Kidney (tissue), 13 donors: ENCODE measurements at regions not wholly inside any gene's neighbourhood (a gene's known extent, or its start where the extent isn't known, plus 50 kb on each side); places are given as distances from the start of the nearest gene placed in this dataset.

Source experiments
- DNase-seq, 5 donors: peaks; one replicate each; pipeline ENCODE4 v3.0.0-alpha.2; 2013 to 2020
- FAIRE-seq: peaks from 2 replicates; lab custom pipeline; 2012; peaks lifted over from hg19 to GRCh38; lab: Jason Lieb, UNC
- H3K27ac ChIP-seq, 2 donors: one replicate each; pipeline ENCODE4 v1.7.0; 2013; ENCODE audit warnings: low read depth in 2 of 2, low read length in 2 of 2, inconsistent platforms in 1 of 2
- H3K27me3 ChIP-seq: one replicate; pipeline ENCODE4 v1.7.1; 2013; ENCODE audit warnings: low read length, inconsistent platforms; ENCODE audit not compliant: control insufficient read depth, insufficient read depth
- H3K36me3 ChIP-seq, 3 donors: one replicate each; pipeline versions ENCODE4 v1.7.0 to v1.7.1; 2013; ENCODE audit warnings: low read length in 3 of 3, control low read depth in 1 of 3, inconsistent platforms in 1 of 3; ENCODE audit not compliant: insufficient read depth in 3 of 3, control insufficient read depth in 2 of 3
- H3K4me1 ChIP-seq, 3 donors: one replicate each; pipeline versions ENCODE4 v1.7.0 to v1.7.1; 2013; ENCODE audit warnings: low read length in 3 of 3, inconsistent platforms in 1 of 3, low read depth in 1 of 3; ENCODE audit not compliant: control insufficient read depth in 2 of 3, insufficient read depth in 2 of 3
- H3K4me3 ChIP-seq, 3 donors: one replicate each; pipeline versions ENCODE4 v1.7.0 to v1.8.1; 2013; ENCODE audit warnings: low read length in 3 of 3, control low read depth in 1 of 3, inconsistent platforms in 1 of 3
- H3K9ac ChIP-seq, 3 donors: one replicate each; pipeline versions ENCODE4 v1.7.0 to v1.7.1; 2013; ENCODE audit warnings: low read length in 3 of 3, control low read depth in 1 of 3, inconsistent platforms in 1 of 3
- H3K9me3 ChIP-seq, 3 donors: one replicate each; pipeline versions ENCODE4 v1.7.0 to v1.7.1; 2013; ENCODE audit warnings: low read length in 3 of 3, control low read depth in 1 of 3, inconsistent platforms in 1 of 3; ENCODE audit not compliant: control insufficient read depth in 2 of 3, insufficient read depth in 1 of 3
- intact Hi-C: fragments of 100-400 bp; cut with DNase I; formaldehyde crosslinking; loops from one replicate; pipeline ENCODE4 v1.11.1; 2022
- TF ChIP-seq, protein P1 (sequence below): IDR thresholded peaks from 3 replicates; pipeline ENCODE4 v1.5.1; 2012; ENCODE audit warnings: mild to moderate bottlenecking, moderate library complexity, borderline replicate concordance; ENCODE audit not compliant: insufficient read depth; ENCODE audit errors: extremely low read depth
- donor health status: control.
- donor health status: control.
- donor health status: control.
- donor health status: control.
- donor health status: control.
- donor health status: DM: yes; HTN: yes; CAD: no.
- donor health status: Normal renal cell carcinoma (clear cell type).

DNA sequence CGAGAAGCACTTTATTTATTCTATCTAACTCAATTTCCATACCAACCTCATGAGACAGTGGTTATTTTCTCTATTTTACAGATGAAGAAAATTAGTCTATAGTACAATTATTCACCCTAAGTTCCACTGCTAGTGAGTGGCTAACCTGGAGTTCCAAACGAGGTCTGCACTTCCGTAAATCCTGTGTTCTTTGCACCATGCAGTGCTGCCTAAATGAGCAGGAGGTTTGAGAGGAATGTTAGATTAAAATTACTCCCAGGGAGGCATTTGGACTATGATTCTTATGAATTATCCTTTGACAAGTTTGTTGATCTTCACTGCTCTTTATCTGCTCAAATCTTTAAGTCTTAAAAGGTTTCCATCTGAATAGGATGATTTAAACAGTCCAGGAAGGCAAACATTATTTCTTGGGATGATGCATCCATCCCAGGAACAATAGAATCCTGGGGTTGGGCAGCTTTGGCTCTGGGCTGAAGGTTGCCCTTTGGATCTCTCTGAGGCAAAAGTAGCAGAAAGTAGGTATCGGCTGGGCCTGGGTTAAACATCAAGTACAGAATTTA lies 400.8 kb downstream of the REEP3 start:
- FAIRE-seq (no peak), DNase-seq (no peak)
- TF ChIP-seq, protein P1, sequence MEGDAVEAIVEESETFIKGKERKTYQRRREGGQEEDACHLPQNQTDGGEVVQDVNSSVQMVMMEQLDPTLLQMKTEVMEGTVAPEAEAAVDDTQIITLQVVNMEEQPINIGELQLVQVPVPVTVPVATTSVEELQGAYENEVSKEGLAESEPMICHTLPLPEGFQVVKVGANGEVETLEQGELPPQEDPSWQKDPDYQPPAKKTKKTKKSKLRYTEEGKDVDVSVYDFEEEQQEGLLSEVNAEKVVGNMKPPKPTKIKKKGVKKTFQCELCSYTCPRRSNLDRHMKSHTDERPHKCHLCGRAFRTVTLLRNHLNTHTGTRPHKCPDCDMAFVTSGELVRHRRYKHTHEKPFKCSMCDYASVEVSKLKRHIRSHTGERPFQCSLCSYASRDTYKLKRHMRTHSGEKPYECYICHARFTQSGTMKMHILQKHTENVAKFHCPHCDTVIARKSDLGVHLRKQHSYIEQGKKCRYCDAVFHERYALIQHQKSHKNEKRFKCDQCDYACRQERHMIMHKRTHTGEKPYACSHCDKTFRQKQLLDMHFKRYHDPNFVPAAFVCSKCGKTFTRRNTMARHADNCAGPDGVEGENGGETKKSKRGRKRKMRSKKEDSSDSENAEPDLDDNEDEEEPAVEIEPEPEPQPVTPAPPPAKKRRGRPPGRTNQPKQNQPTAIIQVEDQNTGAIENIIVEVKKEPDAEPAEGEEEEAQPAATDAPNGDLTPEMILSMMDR = no peak
- H3K36me3 ChIP-seq = no peaks in the 10 kb centered on the region
- H3K4me1 ChIP-seq = no peaks in the 10 kb centered on the region
- no peak overlapping the region for H3K27ac ChIP-seq
- no peak overlapping the region for H3K9ac ChIP-seq
- H3K27me3 ChIP-seq = no peaks in the 10 kb centered on the region
- intact Hi-C loops = no loop called here
- no peaks in the 10 kb centered on the region for H3K9me3 ChIP-seq
- no peak overlapping the region for H3K4me3 ChIP-seq

DNA sequence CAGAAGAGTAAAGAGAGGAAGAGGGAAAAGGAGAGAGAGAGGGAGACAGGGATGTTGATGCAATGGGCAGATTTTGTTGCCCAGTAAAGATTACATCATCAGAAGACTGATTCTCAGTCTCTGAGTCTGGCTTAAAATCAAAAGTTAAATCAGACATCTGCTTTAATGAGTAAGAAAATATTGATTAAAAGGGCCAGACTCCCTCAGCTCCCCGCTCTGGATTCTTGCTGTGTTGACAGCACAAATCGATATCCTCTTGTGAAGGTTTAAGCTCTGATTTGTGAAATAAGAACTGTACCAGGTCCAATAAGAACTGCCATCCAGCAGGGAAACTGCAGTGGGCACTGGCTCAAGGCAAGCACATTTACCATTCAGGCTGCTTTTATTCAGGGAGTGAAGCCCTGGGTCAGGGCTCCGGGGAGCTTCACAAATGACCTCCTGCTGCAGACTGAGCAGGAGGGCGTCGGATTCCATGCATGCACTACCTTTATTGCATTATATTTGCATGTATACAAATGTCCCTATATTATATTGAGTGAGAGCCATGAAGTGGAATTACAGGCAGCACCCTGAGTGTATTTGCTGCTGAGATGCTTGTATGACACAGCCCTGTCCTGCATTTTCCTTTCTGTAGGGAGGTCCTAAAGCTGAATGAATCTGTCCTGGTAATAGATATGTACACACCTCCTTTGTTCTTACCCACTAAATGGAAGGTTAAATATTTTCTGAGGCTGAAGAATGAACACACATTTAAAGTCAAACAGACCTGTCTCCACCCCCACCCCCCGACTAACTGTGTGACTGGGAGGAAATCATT lies 401.5 kb downstream of the REEP3 start:
- TF ChIP-seq, protein P1 = no peak
- no peak for DNase-seq
- intact Hi-C loops = no loop called here
- H3K4me3 ChIP-seq = no peak overlapping the region
- no peaks in the 10 kb centered on the region for H3K9me3 ChIP-seq
- FAIRE-seq = no peak
- H3K9ac ChIP-seq = no peak overlapping the region
- H3K27ac ChIP-seq = no peak overlapping the region
- H3K4me1 ChIP-seq = no peaks in the 10 kb centered on the region
- H3K36me3 ChIP-seq = no peaks in the 10 kb centered on the region
- H3K27me3 ChIP-seq = no peaks in the 10 kb centered on the region

DNA sequence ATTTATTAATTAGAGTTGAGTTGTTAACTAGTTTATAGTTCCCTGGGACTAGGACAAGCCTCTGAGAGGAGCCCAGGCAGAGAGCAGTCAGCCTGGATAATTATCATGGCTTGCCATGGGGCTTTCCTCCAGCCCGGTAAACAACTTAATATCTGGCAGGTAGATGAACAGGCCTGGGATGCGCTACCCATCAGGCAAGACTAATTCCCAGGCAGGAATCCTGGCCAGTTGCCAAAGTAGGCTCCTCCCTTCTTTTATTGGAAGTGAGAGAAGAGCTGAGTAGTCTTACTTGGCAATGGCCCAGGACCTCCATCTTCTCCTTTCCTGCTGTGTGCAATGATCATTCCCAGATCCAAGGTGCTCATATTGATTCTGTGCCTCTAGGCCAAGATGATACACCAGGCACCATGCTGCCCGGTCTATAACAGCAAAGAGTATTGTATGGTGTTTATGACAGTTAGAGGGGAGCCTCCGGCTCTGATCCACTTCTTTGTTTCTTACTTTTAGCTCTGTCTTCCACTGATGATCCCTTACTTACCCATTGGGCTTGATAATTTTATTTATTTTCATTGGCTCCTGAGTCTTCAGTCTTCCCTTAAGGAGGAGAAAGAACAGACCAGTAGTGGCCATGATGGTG lies 408.7 kb downstream of the REEP3 start:
- TF ChIP-seq, protein P1 = no peak
- Histone ChIP-seq H3K4me3 (no peak overlapping the region), H3K36me3 (no peaks in the 10 kb centered on the region), H3K9me3 (no peaks in the 10 kb centered on the region), H3K27me3 (no peaks in the 10 kb centered on the region), H3K4me1 (no peaks in the 10 kb centered on the region), H3K27ac (no peak overlapping the region), H3K9ac (no peak overlapping the region)
- FAIRE-seq (no peak), DNase-seq (no peak)
- intact Hi-C loops = no loop called here
